ENCODE measurements at regions not wholly inside any gene's neighbourhood (a gene's known extent, or its start where the extent isn't known, plus 50 kb on each side); places are given as distances from the start of the nearest gene placed in this dataset.
"Not testable (repeated sequence)": the region's sequence is repeated elsewhere in the genome, so short reads cannot be mapped to it uniquely, and the experiment has no call there.

GRCh38 chr20:1731828-1732375 lies 74.3 kb upstream of the SIRPG start:
- TF ChIP-seq, protein P1, sequence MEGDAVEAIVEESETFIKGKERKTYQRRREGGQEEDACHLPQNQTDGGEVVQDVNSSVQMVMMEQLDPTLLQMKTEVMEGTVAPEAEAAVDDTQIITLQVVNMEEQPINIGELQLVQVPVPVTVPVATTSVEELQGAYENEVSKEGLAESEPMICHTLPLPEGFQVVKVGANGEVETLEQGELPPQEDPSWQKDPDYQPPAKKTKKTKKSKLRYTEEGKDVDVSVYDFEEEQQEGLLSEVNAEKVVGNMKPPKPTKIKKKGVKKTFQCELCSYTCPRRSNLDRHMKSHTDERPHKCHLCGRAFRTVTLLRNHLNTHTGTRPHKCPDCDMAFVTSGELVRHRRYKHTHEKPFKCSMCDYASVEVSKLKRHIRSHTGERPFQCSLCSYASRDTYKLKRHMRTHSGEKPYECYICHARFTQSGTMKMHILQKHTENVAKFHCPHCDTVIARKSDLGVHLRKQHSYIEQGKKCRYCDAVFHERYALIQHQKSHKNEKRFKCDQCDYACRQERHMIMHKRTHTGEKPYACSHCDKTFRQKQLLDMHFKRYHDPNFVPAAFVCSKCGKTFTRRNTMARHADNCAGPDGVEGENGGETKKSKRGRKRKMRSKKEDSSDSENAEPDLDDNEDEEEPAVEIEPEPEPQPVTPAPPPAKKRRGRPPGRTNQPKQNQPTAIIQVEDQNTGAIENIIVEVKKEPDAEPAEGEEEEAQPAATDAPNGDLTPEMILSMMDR (IDR thresholded peaks at IDR 0.05): not testable (repeated sequence)
- not testable (repeated sequence) for TF ChIP-seq POLR2A (IDR thresholded peaks at IDR 0.05)
